NCI-H1930 (cell line): ENCODE measurements at regions not wholly inside any gene's neighbourhood (a gene's known extent, or its start where the extent isn't known, plus 50 kb on each side); places are given as distances from the start of the nearest gene placed in this dataset.

Source experiments
- DNase-seq, 2 experiments: peaks; one replicate each; lab custom pipeline; 2025; lab: John Stamatoyannopoulos, UW

DNA sequence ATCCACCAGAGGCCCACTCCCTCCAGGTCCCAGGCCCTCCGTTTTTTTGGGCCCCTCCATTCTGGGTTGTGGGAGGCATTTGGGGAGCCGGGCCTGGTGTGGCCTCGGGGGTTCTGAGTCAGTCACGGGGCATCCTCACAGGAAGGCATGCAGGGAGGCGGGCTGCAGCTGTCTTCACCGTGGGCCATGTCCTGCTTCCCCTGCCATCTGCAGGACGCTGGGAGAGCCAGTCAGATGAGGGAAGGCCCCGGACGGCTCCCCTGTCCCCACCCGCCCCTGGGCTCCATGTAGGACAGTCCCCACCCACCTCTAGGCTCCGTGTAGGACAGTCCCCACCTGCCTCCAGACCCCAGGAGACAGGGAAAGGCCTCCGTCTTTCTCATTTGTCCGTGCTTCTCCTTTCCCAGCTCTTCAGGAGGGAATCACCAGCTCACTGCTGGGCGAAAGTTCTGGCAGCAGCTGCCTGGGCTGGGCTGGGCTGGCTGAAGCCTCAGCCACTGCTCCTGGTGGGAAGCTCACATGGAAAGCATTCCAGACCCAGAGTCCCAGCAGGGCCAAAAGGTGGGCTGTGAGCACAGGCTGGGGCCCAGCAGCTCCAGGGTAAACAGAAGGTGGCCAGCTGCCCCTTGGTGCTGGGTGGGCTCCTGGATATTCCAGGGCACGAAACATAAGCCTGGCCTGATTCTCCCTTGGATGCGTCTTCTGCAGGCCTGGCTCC lies 217.8 kb downstream of the KIF26A start:
- no peak for DNase-seq

DNA sequence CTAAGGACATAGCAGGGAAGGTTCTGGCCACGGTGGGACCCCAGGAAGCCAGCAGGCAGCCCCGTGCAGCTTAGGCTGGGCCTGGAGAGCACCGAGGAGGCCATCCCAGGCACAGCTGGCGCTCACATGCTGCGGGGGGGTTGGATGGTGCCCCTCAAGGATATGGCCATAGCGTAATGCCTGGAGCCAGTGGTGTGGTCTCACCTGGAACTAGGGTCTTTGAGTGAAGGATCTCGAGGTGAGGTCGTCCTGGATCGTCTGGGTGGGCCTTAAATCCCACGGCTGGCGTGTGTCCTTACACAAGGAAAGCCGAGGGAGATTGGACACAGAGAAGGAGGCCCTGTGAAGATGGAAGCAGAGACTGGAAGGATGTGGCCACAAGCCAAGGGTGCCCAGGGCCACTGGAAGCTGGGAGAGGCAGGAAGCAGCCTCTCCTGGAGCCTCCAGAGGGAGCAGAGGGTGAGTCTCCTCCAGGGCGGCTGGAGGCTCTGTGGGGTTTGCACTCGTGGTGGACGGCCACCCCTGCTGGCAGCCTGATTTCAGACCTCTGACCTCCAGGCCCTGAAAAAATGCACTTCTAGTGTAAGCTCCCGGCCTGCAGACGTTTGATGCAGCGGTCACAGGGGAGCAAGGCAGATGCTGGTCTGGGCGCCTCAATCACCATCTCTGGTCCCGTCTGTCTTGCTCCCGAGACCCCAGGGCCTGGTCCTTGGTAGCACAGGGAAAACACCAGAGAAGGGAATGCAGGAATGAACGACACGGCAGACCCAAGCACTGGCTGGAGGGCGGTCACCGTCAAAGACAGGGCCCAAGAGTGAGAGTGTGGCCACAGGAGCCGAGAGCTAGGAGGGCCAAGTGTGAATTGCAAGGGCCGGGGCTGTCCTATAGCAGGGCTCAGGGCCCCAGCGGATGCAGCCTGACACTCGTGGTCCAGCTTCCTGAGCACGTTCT lies 218.6 kb downstream of the KIF26A start:
- DNase-seq = no peak

GRCh38 chr14:104357689-104358527 lies 219.5 kb downstream of the KIF26A start:
- no peak for DNase-seq

GRCh38 chr14:104358528-104359300 lies 220.3 kb downstream of the KIF26A start:
- DNase-seq = no peak

DNA sequence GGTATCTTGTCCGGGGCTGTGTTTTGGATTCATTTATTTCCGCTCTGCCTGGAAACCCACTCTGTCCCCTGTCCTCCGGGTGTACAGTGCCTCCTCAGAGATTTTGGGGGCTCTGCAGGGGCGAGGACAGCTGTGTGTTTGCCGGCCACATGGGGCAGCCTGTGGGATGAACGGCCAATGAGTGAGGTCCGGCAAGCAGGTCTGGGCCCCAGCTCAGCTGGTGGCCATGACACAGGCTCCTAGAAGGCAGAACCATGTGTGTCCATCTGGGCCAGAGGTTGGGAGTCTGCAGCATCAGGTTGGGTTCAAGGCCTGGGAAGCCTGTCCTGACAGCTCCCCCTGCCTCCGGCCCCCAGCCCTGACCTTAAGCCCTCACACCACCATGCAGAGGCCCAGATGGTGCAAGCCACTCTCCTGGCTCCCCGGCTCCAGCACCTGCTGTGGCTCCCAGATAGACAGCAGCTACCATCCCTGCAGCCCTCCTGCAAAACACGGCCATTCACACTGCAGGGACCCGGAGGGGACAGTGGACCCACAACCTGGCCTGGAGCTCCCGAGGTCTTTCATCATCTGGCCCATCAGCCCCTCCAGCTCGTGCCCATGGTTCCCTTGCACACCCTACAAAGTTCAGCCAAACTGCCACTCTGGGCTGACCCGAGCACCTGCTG lies 220.1 kb upstream of the C14orf180 start:
- no peak for DNase-seq

- no peak for DNase-seq
Observed at GRCh38 chr14:104359969-104360442, 219.6 kb upstream of the C14orf180 start.

DNA sequence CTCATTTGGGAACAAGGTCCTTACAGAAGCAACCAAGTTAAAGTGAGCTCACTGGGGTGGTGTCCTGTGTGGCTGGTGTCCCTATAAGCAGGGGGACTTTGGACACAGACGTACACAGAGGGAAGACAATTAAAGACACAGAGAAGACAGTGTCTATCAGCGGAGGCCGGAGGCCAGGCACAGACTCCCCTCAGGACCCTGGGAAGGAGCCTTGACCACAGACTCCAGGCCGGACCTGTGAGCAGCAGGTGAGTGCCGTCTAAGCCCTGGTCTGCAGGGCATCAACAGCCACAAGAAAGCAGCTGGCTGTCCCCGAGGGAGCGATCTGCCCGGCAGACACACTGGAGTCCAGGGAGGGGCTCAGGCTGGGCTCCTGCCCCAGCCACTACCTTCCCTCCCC lies 219.1 kb upstream of the C14orf180 start:
- DNase-seq = no peak

- no peak for DNase-seq
Observed at GRCh38 chr14:104361101-104361591, 218.4 kb upstream of the C14orf180 start.

- DNase-seq = no peak
Observed at GRCh38 chr14:104361921-104362681, 217.5 kb upstream of the C14orf180 start.

DNA sequence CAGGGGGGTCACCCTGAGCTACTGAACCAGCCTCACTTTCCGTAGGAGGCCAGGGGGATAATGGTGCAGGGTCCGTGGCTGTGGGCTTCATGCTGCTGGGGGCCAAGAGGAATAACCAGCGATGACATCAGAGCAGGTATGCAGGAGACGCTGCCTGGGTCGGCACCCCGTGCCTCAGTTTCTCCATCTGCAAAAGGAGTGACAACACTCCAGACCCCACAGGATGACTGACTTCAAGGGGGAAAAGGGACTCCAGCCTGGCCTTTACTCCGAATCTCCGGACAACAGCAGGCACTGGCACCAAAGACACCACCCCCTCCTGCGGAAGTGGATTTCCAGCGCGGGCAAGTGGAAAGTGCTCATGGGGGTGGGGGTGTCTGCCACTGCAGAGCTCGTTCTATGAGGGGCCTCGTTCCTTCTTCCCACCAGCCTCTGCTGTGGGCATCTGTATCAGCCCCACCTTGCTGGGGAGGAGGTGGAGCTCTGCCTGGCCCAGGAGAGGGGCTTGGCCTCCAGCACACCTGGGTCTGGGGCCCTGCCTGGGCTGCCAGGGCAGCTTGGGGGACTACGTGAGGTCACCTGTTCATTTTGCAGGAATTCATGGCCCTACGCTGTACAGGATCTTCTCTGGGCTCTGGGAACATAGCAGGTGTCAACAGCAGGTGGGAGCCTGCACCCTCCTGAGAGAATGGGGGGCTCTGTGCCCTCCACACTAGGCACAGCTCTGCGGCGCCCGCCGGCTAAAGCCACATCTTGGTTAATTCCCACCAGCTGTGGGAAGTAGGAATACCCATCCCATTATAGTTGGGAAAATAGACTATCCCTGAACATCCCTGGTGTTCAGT lies 216.6 kb upstream of the C14orf180 start:
- DNase-seq = no peak

DNA sequence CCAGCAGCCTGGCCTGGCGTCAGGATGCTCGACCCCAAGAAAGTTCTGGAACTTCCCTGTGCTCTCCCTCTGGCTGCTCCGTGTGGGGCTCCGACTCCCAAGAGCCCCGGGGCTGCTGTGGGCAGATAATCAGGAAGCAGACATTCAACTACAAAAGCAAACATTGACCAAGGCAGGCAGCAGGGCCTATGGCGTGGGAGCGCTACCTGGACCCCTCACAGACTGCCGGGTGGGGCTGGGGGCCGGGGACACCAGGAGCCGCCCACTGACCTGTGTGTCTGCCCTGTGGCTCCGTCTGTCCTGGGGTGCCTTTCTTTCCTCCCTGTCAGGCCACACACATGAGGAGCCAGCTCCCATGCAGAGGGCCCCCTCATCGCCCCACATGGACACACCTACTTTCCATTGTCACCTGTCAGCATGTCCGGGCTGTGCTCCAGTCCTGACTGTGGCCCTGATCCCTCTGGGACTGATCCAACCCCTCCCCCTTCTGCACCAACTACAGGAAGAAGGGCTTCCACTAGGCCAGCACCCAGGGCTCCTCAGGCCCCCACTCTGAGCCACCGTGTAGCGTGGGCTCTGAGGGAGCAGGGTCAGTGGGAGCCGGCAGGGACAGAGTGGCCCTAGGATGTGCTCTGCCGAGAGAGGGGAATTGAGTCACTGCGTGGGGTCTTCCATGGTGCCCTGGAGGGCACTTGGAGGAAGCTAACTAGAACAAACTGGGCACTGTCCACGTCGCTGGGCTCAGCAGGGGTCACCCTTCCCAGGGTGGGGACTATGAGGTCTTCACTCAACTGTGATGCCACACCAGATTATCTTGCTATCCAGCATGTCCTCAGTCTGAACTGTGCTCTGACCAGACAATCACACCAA lies 215.4 kb upstream of the C14orf180 start:
- DNase-seq = no peak

DNA sequence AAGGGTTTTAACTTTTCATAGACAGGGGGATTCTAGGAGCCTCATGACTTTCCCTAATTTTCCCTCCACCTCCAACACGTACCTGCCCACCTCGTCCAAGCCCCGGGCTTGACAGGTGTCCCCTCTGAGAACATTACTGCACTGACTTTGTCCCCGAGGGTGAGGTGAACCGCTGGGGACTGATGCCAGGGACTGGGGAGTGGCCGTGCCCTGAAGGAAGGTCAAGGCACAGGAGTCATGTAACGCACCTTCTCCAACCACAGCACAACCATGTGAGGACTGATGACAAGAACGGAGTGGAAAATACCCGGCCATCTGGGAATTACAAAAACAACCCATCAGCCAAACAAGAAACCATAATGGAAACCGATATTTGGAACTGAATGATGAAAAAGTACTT lies 214.7 kb upstream of the C14orf180 start:
- DNase-seq = no peak

DNA sequence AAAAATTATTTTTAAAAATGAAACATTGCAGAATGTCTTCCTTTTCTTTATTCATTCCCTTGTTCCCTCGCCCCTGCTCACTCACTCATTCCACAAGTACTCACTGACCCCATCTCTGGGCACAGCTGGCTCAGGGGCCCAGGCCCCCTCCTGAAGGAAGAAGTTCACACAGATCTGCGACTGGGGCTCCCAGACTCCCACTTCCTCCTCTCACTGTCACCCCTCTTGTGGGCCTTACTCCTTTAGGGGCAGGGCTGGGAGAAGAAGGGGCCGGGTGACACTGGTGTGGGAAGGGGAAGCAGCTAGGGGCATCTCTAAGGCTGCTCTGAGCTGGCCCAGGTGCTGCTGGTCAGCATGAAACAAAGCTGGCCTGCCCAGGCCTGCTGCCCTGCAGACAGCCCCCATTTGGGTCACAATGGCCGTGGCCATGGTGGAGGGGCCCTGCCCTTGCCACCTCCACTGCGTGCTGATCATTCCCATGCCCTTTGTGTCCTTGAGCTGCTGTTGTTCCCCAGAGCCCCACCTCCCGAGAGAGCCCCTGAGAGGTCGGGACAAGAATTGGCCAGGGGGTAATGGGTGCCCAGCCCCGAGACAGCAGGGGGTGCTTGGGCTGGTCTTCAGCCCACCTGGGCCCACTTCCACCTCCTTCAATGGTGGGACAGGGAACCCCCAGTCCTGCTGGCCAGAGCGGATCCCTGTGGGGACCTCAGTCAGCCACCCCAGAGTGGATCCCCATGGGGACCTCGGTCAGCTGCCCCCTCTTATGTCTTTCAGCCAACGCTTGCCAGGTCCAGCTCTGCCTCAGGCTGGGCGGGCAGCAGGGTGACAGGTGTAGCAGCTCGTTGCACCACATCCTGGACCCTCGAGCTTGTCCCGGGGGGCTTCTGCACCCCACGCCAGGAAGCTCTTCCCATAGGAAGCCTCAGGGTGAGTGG lies 212.4 kb upstream of the C14orf180 start:
- no peak for DNase-seq

DNA sequence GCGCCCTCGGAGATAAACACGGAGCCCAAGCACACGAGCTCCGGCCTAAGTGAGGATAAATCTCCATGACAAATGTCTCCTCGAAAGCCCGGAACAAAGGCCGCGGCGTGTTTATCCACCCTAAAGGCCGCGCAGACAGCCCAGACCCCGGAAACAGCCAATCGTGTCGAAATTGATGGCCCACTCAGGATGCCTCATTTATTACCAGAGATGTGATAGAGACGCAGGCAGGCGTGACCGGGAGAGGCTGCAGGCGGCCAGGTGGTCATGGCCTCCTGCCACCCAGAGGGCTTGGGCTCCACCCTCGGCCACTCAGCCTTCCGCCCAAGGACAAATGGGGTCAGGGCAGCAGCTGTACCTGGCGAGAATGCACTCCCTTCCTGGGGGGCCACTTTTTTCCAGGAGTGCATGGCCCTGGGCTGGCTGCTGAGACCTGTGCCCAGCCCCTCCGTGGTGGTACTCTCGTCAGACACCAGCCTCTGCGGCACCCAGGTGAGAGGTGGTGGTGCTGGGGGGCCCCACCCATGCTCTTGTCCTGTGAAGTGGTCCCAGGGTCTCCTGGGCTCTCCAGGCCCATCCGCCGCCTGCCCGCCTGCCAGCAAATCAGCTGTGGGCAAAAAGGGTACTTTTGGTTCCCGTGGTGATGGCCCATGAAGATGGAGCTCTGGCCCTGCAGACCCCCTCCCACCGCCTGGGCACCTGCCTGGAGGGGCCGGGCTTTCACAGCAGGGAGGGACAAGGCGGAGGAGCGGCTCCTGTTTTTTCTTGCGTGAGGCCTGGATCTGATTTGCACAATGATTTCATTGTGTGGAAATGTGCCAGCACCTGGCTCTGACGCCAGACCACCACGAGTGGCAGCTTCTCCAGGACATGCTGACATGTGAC lies 211.5 kb upstream of the C14orf180 start:
- no peak for DNase-seq

DNA sequence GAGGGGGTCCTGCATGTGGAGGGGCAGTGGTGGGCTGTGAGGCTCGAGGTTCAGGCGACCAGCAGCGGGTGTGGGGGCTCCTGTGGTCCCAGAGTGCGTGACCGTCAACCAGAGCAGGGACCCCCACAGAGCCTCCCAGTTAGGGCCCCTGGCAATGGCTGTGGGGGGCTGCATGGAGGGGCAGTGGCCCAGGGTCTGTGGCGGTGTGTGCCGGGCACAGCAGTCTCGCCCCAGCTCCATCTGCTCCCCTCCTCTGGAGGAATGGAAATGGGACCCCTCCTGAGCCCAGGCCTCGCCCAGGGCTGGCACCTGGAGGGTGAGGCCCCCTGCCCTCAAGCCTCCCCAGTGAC lies 210.8 kb upstream of the C14orf180 start:
- DNase-seq = no peak

GRCh38 chr14:104369208-104369607 lies 210.4 kb upstream of the C14orf180 start:
- DNase-seq = no peak
